ENCODE measurements at regions not wholly inside any gene's neighbourhood (a gene's known extent, or its start where the extent isn't known, plus 50 kb on each side); places are given as distances from the start of the nearest gene placed in this dataset.

GRCh38 chr12:30117483-30117882 lies 333.7 kb upstream of the TMTC1 start:
- no peak for TF ChIP-seq CTCF (IDR thresholded peaks at IDR 0.05 in 8 of 11, conservative IDR thresholded peaks at IDR 0.05 in 3 of 11)
- no peak for TF ChIP-seq POLR2A (IDR thresholded peaks at IDR 0.05)

All from spleen (tissue), 7 donors.